NCI-H1930 (cell line): ENCODE measurements at regions not wholly inside any gene's neighbourhood (a gene's known extent, or its start where the extent isn't known, plus 50 kb on each side); places are given as distances from the start of the nearest gene placed in this dataset.
"Not testable (repeated sequence)": the region's sequence is repeated elsewhere in the genome, so short reads cannot be mapped to it uniquely, and the experiment has no call there.

ENCODE experiments used
- DNase-seq, 2 experiments: peaks; one replicate each; lab custom pipeline; 2025; lab: John Stamatoyannopoulos, UW

DNA sequence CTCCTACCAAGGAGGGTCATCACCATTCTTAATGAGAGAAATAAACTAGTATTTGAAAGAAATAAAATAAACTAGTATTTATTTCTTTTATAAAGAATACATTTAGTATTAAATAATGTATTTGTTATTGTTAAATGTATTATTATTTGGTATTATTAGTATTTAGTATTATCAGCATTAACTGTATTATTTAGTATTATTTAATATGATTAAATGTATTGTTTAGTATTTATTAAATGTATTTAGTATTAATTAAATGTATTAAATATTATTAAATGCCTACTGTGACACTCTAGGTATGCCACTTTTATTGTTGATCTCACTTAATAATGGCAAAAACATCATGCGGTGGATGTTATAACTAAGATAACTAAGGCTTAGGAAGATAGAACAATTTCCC is 353.6 kb upstream of the MAP2 start:
- no peak for DNase-seq

DNA sequence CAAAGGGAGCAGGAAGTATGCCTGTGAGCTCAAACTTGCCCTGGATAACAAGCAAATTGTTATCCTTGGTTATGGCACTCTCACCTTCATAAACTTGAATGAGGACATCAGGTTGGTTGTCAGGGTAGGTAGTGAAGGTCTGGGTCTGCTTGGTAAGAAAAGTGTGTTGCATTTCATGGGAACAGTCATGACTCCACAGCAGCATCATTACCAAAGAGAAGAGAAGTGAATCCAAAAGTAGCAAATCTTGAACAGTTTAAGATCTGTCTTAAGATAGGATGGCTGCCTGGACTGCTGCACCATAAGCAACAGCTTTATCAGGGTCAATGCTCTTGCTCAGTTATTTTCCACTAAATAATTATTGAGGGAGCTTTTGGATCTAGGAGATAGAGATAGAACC is 350.7 kb upstream of the MAP2 start:
- DNase-seq, result no peak

DNA sequence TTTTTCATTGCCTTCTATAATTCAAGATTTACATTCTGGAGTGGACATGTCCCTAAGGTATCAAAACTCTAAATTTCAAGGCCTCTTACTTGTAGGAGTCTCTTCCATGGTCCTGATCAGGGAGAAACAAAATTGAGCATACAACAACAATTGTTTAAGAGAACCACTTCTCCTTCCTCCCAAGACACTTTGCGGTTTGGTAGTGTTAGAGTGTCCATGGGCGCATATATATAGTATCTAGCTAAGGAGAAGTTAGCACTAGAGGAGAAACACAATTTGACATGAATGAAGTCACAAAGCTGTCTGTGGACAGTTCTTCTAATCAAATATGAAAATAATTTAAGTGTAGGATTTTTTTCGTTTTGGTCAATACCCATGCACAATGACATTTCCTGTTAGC is 349.1 kb upstream of the MAP2 start:
- no peak for DNase-seq

DNA sequence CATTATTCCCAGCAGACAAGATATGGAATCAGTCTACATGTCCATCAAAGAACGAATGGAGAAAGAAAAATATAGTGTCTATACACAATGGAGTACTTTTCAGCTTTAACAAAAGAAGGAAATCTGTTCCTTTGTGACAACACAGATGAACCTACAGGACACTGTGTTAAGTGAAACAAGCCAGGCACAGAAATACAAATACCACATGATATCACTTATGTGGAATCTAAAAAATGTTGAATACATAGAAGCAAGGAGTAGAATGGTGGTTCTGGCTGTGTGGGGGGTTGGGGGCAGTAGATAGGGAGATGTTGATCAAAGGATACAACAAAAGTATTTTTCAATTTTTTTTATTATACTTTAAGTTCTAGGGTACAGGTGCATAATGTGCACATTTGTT is 347.7 kb upstream of the MAP2 start:
- no peak for DNase-seq

DNA sequence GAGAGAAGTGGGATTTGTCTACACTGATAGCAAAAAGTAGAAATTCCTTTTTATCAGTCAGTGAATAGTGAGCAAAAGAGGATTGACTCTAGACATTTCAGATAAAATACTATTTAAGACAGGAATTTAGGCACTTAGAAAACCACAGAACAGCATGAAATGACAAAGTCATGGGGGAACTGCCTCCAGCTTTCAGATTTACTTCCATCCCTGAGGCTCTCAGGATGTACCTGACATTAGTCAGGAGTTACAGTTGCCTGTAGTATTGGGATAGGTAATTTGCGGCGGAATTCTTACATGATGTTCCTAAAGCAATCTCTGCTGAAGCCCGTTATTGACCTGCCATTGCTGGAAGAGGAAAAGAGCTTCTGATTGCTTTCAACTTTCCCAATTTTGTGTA is 337.1 kb upstream of the MAP2 start:
- DNase-seq, result no peak

DNA sequence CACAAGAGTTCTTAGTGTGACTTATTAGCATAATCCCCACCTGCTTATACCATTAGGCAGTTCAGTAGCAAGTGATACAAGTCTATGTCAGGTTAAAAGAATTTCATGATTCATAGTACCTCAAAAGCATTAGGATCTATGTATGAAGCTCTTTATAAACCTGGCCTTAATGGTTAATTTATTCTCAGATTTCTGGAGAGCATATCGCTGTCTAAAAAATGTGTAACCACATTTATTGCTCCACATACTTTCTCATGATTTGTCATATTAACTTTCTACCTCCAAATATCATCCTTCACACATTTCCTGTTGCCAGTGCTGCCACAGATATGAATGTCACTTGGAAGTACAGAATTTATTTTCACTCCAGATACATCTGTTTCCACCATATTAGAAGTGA is 332.8 kb upstream of the MAP2 start:
- DNase-seq, result no peak

DNA sequence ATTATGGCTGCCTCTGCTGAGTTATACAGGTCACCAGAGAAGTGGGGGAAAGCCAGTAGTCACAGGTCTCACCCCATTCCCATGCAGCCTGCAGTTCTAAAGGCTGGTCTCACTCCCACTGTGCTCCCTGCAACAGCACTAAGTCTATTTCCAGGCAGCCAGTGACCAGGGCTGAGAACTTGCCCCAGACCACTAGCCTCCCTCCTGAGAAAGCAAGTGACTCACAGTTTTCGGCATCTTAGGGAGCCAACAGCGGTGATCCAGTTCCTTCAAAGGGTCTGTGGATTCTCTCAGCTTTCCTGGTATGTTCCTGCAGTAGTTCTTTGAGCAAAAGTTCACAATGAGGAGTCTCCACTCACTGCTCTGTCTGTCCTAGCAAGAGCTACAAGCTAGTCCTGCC is 329.6 kb upstream of the MAP2 start:
- DNase-seq, result no peak

DNA sequence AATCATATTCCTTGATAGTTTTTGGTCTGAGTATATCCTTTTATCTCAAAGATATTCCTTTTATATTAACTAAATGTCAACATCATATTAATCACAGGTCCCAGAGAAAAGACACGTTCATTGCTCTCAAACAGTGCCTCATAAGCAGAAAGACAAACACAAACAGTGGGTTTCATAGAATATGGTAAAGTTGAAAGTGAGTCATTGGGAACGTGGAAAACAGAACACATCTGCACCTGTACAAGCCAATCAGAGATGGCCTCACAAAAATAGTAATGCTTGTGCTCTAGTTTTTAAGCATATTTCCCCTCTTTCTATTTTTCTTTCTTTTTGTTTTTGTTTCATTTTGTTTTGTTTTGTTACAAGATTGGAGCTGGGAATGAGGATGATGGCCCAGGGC is 328.4 kb upstream of the MAP2 start:
- no peak for DNase-seq

DNA sequence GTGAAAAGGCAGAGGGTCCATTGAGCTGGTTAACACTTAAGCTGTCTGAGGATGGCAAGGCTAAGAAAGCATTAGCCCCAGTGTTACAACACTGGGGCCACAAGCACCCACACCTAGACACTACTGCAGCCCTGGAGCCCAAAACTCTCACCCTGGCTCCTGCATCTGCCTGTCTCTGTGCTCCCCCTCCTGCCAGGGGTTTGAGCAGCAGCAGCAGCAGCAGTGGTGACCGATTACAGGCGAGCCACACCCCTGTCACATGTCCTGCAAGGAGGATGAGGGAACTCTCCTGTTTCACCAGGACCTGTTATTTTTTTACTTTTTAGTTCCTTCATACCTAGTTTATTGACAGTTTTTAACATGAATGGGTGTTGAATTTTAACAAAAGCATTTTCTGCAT is 326.7 kb upstream of the MAP2 start:
- DNase-seq, result no peak

DNA sequence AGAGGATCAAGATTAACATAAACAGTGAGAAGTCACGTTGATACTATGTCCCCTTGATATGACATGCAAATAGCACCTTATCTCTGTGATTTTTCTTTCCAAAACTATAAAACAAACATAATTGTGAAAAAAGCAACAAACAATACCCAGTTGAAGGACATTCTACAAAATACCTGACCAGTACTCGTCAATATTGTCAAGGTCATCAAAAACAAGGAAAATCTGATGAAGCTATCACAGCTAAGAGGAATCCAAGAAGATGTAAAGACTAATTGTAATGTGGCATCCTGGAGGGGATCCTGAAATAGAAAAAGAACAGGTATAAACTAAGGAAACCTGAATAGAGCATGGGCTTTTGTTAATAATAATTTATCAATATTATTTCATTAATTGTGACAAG is 321.5 kb upstream of the MAP2 start:
- DNase-seq, result no peak

DNA sequence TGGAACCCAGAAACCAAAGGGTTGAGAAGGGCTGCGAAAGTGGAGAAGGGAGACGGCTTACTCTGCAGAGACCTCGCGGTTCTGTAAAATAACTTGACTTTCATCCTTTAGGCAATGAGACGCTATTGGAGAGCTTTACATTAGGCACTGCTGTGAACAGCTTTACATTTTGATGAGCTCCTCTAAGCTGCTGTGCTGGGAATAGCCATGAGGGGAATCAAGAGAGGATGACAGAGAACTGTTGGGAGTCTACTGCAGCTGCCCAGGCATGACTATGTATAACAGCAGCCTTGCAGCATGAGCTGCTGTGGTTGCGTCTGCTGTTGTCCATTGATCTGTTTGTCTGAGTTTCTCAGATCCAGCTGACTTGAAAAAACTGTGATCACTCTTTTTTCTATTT is 310.8 kb upstream of the MAP2 start:
- DNase-seq, result no peak

DNA sequence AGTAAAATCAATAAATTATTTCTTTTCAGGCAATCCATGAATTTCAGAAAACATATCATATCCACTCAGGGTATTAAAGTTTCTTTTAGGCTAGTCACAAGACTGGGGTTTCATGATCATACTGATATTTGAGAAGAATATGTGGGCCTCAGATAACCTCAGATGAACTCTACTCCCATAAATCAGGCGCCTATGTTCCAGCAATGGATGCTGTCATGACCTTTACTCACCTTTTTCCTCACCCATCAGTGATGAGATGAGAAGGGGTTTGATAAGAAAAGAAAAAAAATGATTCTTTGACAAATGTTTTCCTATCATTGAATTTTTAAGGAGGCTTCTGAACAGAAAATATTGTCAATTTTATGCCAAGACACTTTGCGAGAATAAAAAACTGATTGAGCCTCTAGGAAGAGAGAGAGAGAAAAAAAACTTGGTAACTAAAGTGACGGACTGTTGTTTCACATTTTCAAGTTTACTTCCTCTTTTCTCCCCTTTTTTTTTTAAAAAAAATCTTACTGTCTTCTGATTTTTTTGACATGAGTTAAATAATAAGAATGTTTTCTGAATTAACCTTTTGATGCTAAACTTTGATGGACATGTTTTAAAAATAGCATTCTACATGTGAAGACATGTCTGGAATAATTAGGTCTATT is 309.1 kb upstream of the MAP2 start:
- no peak for DNase-seq

DNA sequence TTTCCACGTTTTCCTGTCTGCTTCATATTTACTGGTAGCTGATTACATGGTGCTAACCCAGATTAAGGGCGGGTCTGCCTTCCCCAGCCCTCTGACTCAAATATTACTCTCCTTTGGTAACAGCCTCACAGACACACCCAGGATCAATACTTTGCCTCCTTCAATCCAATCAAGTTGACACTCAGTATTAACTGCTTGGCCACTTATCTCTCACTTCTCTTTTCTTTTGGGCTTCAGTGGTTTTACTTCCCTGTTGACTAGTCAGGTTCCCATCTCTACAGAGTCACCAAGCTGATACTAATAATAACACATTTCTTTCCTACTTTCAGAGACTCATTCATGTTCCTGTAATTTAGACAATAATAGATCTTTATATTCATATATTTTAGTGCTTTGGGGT is 302.2 kb upstream of the MAP2 start:
- no peak for DNase-seq

DNA sequence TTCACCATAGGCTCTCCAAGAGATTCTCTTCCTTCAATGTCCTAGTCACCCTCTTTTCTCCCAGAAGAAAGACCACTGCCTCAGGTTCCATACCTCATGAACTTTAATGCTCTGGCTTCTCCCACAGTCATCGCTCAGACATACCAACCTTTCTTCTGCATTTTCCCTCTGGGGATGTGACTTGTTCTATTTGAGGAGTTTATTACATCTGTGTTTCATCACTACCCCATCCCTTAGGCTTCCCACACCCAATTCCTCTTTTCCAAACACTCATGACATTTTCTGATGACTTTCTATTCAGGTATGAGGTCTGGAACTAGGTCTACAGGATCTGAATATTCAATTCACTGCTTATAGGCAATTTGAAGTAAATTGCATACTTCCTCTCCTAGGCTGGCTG is 298.6 kb upstream of the MAP2 start:
- DNase-seq, result no peak

DNA sequence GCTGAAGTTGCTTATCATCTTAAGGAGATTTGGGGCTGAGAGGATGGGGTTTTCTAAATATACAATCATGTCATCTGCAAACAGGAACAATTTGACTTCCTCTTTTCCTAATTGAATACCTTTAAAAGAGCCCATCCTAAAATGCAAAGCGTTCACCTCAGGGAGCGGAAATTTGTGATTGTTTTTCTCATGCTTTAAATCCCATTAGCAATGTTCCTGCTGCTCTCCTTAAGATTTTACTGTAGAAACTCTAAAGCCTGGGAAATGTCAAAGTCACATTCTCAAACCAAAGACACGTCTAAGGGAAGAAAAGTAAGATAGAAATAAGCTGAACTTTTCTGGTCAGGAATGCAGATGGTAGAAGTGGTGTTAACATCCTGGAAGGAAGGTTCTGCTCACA is 285.8 kb upstream of the MAP2 start:
- no peak for DNase-seq

DNA sequence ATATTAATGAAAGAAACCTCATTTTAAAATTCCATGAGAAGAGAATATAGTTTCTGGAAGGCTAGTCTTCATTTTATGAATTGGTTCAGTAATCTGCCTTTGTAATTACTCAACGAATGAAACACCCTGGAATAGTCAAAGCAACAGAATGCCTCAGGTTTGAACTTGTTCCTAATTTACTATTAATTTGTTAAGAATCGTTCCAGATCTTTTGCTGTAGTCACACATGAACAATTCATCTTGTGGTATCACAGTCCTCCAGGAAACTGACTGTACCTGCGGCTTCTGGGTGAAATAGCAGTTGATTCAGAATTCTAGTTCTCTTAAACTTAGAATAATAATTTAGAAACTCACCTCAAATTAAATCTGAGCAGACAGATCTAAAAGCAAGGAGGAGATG is 282.7 kb upstream of the MAP2 start:
- DNase-seq, result no peak

DNA sequence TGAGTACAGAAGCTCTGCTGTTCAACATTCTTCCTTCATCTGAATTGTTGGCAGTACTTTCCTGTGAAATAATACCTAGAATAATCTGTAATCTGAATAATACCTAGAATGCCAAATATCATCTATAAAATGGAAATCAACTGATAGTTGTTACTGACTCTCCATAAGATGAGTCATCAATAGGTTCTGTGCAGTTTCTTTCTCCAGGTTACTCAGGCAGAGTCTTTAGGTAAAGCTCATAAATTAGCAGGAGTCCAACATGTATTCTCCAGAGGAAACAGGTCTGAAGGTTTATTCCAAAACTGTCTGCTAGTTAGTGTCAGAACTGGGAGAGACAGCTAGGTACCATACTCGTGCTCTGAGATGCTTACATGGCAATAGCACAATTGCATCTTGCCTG is 282.0 kb upstream of the MAP2 start:
- DNase-seq, result no peak

DNA sequence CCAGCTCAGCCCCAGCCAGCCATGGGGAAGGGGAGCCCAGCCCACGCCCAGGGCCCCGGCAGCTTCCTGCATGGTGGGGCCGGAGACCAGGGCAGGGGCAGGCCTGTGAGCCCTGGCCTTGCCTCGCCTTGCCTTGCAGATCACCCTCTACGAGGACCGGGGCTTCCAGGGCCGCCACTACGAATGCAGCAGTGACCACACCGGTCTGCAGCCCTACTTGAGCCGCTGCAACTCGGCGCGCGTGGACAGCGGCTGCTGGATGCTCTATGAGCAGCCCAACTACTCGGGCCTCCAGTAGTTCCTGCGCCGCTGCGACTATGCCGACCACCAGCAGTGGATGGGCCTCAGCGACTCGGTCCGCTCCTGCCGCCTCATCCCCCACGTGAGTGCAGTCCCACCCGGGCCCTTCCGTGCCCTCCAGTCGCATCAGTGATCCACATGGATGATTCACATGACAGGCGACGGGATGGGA is 278.6 kb upstream of the MAP2 start:
- DNase-seq, result not testable (repeated sequence)

DNA sequence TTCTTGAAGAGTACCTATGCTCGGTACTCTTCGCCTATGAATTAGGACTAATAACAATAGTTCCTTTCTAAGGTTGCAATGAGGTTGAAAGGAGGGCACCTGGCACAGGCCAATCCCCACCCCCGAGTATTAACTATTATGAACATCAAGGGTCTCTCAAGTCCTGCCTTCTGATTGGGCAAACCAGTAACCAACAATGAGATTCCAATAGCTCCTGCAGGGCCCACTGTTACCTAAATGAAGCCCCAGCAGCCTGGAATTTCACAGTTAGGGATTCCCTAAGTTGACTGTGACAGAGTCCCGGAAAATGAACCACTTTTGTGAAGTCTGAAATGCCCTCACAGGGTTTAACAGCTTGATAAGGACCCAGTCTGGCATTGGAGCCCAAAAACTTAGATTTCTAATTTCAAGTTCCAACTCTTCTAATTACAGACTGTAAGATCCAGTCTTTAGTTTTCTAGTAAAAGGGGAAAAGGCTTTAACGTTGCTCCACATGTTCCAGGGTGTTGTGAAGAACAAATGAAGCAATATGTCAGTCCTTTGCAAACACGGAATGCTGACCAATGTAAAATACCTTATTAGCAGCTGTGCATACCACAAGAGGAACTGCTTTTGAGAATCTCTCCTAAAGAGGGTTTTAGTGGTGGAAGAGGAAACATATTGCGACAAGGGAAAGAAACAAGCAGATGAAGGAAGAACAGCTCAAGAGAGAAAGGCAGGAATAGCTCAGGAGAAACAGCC is 277.7 kb upstream of the MAP2 start:
- no peak for DNase-seq

DNA sequence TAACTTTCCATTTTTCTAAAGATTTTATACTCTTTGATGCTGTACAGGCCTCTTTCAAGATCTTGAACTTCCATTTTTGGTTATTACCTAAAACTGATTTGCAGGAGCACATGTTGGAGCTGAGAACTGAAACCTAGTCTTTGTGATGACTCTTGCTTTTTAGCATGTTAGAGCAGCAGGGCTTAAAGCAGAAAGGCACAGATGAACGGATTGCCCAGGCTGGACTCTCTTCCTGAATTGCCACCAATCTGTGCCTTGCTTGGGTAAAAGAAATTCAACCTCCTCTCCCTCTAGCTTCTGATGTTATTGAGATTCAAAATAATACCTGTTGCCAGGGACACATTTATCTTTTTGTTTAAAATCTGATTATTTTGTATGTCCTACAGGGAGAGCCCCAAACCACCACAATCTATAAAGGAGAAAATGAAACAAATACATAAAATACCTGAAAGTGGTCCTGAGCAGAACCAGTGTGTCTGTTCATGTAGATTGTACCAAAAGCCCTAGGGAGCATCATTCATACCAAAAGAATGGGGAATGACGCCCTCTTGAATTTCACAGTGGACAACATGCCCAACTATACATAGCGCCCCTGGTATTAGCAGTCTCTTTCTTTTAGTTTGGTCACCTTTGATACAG is 277.0 kb upstream of the MAP2 start:
- DNase-seq, result no peak

DNA sequence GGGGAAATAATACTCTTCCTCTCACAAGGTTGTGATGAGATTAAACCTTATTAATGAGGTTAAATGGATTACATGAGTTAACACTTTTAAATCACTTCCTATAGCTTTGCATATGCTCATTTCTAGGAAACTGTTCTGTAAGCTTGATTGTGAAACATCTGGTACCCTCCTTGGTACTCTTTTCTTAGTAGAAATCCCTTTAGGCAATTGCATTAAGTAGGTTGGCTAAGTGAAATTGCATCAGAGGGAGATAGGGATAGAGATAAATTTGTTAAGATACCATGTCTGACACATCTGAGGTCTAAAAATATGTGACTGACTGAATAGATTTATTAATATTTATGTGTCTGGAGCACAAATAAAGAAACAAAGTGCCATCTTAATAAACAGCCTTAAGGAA is 275.9 kb upstream of the MAP2 start:
- no peak for DNase-seq

DNA sequence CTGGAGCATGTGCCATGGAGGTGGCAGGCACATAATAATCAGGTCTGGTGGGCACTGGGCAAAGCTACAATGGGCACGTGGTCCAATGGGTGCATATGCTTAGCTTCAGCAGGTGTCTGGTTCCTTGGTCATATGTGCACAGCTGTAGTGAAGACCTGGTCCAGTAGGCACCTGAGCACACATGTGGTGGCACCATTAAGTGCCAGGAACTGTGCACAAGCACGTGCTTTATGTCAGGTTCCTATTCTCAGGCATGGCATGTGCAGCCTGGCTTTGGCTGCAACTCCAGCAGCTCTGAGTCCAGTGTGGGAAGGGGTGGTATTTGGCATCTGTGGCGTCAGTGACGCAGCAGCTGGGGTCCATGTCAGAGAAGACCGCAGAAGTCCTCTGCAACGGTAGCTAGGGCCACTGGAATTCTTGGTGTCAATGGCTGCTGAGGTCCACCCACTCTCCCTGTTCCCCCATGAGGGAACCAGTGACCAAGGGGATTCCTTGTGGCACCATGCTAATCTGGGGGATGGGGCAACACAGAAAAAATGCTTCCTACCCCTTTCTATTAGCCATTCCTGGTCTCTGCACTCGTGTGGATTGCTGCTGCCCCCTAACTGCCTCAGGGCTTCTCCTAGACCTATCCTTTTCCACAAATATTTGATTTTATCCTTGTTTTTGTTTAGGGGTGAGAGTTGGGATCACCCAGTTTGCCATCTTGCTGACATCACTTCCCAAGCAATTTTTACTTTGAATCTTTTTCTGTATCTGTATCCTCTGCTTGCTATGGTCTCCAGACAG is 262.9 kb upstream of the MAP2 start:
- no peak for DNase-seq

DNA sequence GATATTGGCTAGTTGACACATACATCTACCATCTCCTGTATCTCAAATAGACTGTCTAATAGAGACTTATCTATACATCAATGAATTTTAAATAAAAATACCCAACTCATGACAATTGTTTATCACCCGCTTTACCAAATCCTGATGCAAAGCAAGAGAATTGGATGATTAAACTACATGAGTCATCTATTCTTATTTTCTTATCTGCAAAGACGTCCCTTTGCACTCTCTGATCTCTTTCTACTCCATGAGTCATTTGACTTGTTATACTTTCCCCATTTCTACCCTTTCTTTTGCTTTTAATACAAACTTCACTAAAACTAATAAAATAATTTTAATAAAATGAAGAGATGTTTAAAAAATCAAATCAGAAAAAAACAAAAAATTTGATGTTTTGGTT is 261.7 kb upstream of the MAP2 start:
- no peak for DNase-seq
